ENCODE measurements at regions not wholly inside any gene's neighbourhood (a gene's known extent, or its start where the extent isn't known, plus 50 kb on each side); places are given as distances from the start of the nearest gene placed in this dataset.

- TF ChIP-seq CTCF (IDR thresholded peaks at IDR 0.05), result no peak
- TF ChIP-seq POLR2A (IDR thresholded peaks at IDR 0.05), result no peak
Measured at GRCh38 chr6:81511423-81511822, 241.1 kb downstream of the TENT5A start.

Measured in prostate gland (tissue), 2 donors.